Mucosa of descending colon (tissue), 3 donors: ENCODE measurements at regions not wholly inside any gene's neighbourhood (a gene's known extent, or its start where the extent isn't known, plus 50 kb on each side); places are given as distances from the start of the nearest gene placed in this dataset.
A peak's percentile ranks its signal among the peaks of the same experiment; 100 is the strongest.

ENCODE experiments used
- ATAC-seq: fragments of 200-7000 bp; cut with Tn5 transposase; one replicate; pipeline ENCODE4 v1.9.1; 2020; ENCODE audit warnings: mild to moderate bottlenecking, moderate library complexity
- DNase-seq, 3 donors: peaks; one replicate each; pipeline ENCODE4 v3.0.0-alpha.2; 2020
- H3K36me3 ChIP-seq: fragments of 200-600 bp; one replicate; pipeline ENCODE4 v1.8.0; 2021; ENCODE audit warnings: low read depth, mild to moderate bottlenecking
- H3K4me1 ChIP-seq: fragments of 200-600 bp; one replicate; pipeline ENCODE4 v1.8.0; 2021; ENCODE audit warnings: low read depth, mild to moderate bottlenecking
- H3K4me3 ChIP-seq: fragments of 200-600 bp; one replicate; pipeline ENCODE4 v1.8.0; 2021; ENCODE audit warnings: mild to moderate bottlenecking
- H3K9me3 ChIP-seq: fragments of 200-600 bp; one replicate; pipeline ENCODE4 v1.8.0; 2021; ENCODE audit warnings: mild to moderate bottlenecking
- CTCF ChIP-seq: fragments of 200-600 bp; IDR thresholded peaks from one replicate; pipeline ENCODE4 v1.8.0; 2022; ENCODE audit warnings: antibody characterized with exemption, mild to moderate bottlenecking
- intact Hi-C, 2 donors: fragments of 100-400 bp; cut with DNase I in 1 of 2; cut with micrococcal nuclease in 1 of 2; formaldehyde crosslinking; loops; one replicate each; pipeline versions ENCODE4 v1.11.0 to v1.11.1; 2022; cut with DNase I, micrococcal nuclease
- donor health status: DM: no; HTN: no; CAD: no; lungs with moderate emphysema.
- donor health status: DM: no; HTN: no; CAD: no.
- donor health status: DM: no; HTN: yes; CAD: no.

GRCh38 chr10:62545160-62546066, 171.2 kb downstream of the ZNF365 start:
- no peak for TF ChIP-seq CTCF
- Histone ChIP-seq H3K36me3 (no peaks in the 10 kb centered on the region), H3K4me1 (no peaks in the 10 kb centered on the region), H3K4me3 (no peak overlapping the region), H3K9me3 (no peaks in the 10 kb centered on the region)
- intact Hi-C loops, result no loop called here
- DNase-seq (no peak), ATAC-seq (no peak)

GRCh38 chr10:62548686-62549085, 174.5 kb downstream of the ZNF365 start:
- no peak for TF ChIP-seq CTCF
- DNase-seq (no peak), ATAC-seq (no peak)
- H3K4me1 ChIP-seq, result no peaks in the 10 kb centered on the region
- intact Hi-C loops, result no loop called here
- no peaks in the 10 kb centered on the region for H3K36me3 ChIP-seq
- H3K9me3 ChIP-seq, result no peaks in the 10 kb centered on the region
- H3K4me3 ChIP-seq, result no peak overlapping the region

GRCh38 chr10:62550173-62550572, 176.0 kb downstream of the ZNF365 start:
- H3K4me3 ChIP-seq, result no peak overlapping the region
- intact Hi-C loops, result no loop called here
- no peaks in the 10 kb centered on the region for H3K9me3 ChIP-seq
- H3K36me3 ChIP-seq, result no peaks in the 10 kb centered on the region
- no peaks in the 10 kb centered on the region for H3K4me1 ChIP-seq
- no peak for DNase-seq
- no peak for TF ChIP-seq CTCF
- ATAC-seq, result no peak

- ATAC-seq (peak; percentile 55), DNase-seq (peak in 1 of 3 donors; percentile 12)
- Histone ChIP-seq H3K9me3 (no peaks in the 10 kb centered on the region), H3K4me3 (no peak overlapping the region), H3K36me3 (no peaks in the 10 kb centered on the region), H3K4me1 (no peaks in the 10 kb centered on the region)
- intact Hi-C loops, result no loop called here
- peak; percentile 8 for TF ChIP-seq CTCF
Measured at GRCh38 chr10:62554632-62555199, 180.5 kb downstream of the ZNF365 start.

GRCh38 chr10:62559481-62560200, 185.5 kb downstream of the ZNF365 start:
- ATAC-seq, result no peak
- H3K4me1 ChIP-seq, result no peaks in the 10 kb centered on the region
- H3K36me3 ChIP-seq, result no peaks in the 10 kb centered on the region
- no peak overlapping the region for H3K4me3 ChIP-seq
- no peak for TF ChIP-seq CTCF
- no peak for DNase-seq
- H3K9me3 ChIP-seq, result no peaks in the 10 kb centered on the region
- intact Hi-C loops, result no loop called here
